Ecto neural progenitor cell (in vitro differentiated cells): ENCODE measurements at regions not wholly inside any gene's neighbourhood (a gene's known extent, or its start where the extent isn't known, plus 50 kb on each side); places are given as distances from the start of the nearest gene placed in this dataset.

Experiments
- DNase-seq: peaks from one replicate; pipeline ENCODE4 v3.0.0-alpha.2; 2018; ENCODE audit warnings: low spot score

GRCh38 chr17:56737421-56738161, 96.1 kb downstream of the C17orf67 start:
- no peak for DNase-seq

- DNase-seq: no peak
Observed at GRCh38 chr17:56739376-56739775, 94.3 kb downstream of the C17orf67 start.

- DNase-seq: no peak
Observed at GRCh38 chr17:56739776-56740175, 93.9 kb downstream of the C17orf67 start.

GRCh38 chr17:56740481-56740880, 93.2 kb downstream of the C17orf67 start:
- DNase-seq: no peak
